ENCODE measurements at regions not wholly inside any gene's neighbourhood (a gene's known extent, or its start where the extent isn't known, plus 50 kb on each side); places are given as distances from the start of the nearest gene placed in this dataset.
"Not testable (repeated sequence)": the region's sequence is repeated elsewhere in the genome, so short reads cannot be mapped to it uniquely, and the experiment has no call there.

- no peak for TF ChIP-seq CTCF (IDR thresholded peaks at IDR 0.05; ENCODE audit: extremely low read depth, missing control alignments)
- no peak for DNase-seq (ENCODE audit: low spot score)
Measured at GRCh38 chr10:28906934-28907333, 229.6 kb downstream of the BAMBI start.

GRCh38 chr10:28909875-28910274 lies 232.6 kb downstream of the BAMBI start:
- TF ChIP-seq CTCF (IDR thresholded peaks at IDR 0.05; ENCODE audit: extremely low read depth, missing control alignments): no peak
- no peak for DNase-seq (ENCODE audit: low spot score)

- DNase-seq (ENCODE audit: low spot score): no peak
- TF ChIP-seq CTCF (IDR thresholded peaks at IDR 0.05; ENCODE audit: extremely low read depth, missing control alignments): no peak
Measured at GRCh38 chr10:28910956-28911355, 233.6 kb downstream of the BAMBI start.

GRCh38 chr10:28911511-28911910 lies 234.2 kb downstream of the BAMBI start:
- not testable (repeated sequence) for DNase-seq (ENCODE audit: low spot score)

GRCh38 chr10:28912017-28912783 lies 234.9 kb downstream of the BAMBI start:
- TF ChIP-seq CTCF (IDR thresholded peaks at IDR 0.05; ENCODE audit: extremely low read depth, missing control alignments): no peak

GRCh38 chr10:28913436-28914237 lies 236.3 kb downstream of the BAMBI start:
- no peak for DNase-seq (ENCODE audit: low spot score)
- TF ChIP-seq CTCF (IDR thresholded peaks at IDR 0.05; ENCODE audit: extremely low read depth, missing control alignments): no peak

More at GRCh38 chr10:28912017-28912783, 234.9 kb downstream of the BAMBI start:
- no peak for DNase-seq (ENCODE audit: low spot score)

GRCh38 chr10:28914701-28915100 lies 237.4 kb downstream of the BAMBI start:
- no peak for TF ChIP-seq CTCF (IDR thresholded peaks at IDR 0.05; ENCODE audit: extremely low read depth, missing control alignments)
- DNase-seq (ENCODE audit: low spot score): no peak
